HG03045 (cell line): ENCODE measurements at regions not wholly inside any gene's neighbourhood (a gene's known extent, or its start where the extent isn't known, plus 50 kb on each side); places are given as distances from the start of the nearest gene placed in this dataset.

Source experiments
- ATAC-seq: cut with Tn5 transposase; IDR thresholded peaks from one replicate; pipeline ENCODE4 v1.9.1; 2021; ENCODE audit warnings: mild to moderate bottlenecking, moderate library complexity; ENCODE audit not compliant: unreplicated experiment

- ATAC-seq: no peak
Measured at GRCh38 chr14:73783107-73783727, 68.4 kb upstream of the PTGR2 start.

GRCh38 chr14:73782623-73783022, 68.4 kb upstream of the PNMA1 start:
- no peak for ATAC-seq

- ATAC-seq: no peak
Measured at GRCh38 chr14:73780896-73781295, 66.7 kb upstream of the PNMA1 start.

GRCh38 chr14:73780391-73780790, 66.2 kb upstream of the PNMA1 start:
- no peak for ATAC-seq

- ATAC-seq: no peak
Measured at GRCh38 chr14:73778736-73779135, 64.6 kb upstream of the PNMA1 start.

GRCh38 chr14:73777420-73777819, 63.2 kb upstream of the PNMA1 start:
- no peak for ATAC-seq

- no peak for ATAC-seq
Measured at GRCh38 chr14:73776194-73776537, 62.0 kb upstream of the PNMA1 start.

DNA sequence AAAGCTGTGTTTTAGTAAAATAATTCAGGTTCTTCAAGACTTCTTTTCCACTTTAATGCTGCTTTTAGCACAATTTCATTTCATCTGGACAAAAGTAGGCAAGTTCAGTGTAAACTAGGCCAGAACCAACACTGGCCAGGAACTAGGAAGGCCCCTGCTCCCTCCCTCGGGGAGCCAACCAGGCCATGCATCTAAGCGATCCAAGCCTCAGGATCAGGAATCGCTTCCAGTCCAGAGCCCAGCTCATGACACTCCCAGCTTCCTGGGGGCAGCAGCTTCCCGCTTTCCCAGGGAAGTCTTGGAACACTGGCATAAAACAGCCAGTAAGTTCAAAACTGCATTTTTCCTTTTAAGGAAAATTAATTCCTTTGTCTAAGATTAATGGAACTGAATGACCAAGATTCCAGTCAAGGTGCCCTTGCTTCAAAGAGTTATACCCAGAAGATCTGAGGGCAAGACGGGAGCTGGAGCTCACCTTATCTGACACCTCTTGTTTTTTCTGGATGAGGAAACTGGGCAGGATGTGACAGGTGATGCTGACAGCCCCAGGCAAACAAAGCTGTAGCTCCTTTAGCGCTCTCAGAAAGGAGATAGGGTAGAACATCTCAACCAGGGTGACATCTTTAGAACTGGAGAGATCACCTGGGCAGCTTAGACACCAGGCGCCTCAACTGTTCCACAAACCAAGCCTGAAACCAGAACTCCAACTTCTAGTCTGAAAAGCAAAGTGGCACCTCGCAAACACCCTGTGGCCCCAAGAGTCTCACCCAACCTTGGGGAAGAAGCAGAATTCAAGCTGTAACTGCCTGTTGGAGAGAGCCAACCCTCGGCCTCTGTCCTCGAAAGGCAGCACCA, 61.4 kb upstream of the PNMA1 start:
- ATAC-seq: no peak

DNA sequence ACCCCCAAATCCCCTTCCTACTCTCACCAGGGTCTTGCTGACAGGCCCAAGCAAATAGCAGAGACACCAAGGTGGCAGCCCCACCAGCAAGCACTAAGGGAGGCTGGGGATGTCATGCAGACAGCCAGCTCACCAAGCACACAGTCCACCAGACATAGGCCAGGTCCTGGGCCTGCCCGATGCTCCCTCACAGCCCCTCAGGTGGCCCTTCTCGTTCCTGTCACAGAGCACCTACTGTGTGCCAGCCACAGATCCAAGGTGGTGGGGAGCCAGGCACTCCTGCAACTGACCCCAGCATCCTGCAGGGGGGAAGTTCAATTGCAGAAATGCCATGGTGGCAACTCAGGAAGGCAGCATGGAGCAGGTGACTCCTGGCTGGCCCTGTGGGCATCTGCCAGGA, 60.5 kb upstream of the PNMA1 start:
- no peak for ATAC-seq

DNA sequence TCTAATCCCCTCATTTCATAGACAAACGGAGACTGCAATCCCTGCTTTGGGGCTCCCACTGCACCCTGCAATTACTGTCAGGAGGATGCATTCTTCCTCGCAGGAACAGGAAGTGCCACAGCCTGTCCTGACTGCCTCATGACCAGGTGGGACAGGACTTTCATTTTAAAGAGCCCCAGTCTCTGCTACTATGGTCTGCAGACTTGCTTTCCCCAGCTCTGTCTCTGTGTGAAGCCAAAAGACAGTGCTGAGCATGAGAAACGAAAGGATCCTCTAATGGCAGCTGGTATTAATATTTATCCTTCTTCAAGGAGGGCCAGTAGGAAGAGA, 60.0 kb upstream of the PNMA1 start:
- no peak for ATAC-seq

- ATAC-seq: no peak
Measured at GRCh38 chr14:73773441-73774240, 59.5 kb upstream of the PNMA1 start.

DNA sequence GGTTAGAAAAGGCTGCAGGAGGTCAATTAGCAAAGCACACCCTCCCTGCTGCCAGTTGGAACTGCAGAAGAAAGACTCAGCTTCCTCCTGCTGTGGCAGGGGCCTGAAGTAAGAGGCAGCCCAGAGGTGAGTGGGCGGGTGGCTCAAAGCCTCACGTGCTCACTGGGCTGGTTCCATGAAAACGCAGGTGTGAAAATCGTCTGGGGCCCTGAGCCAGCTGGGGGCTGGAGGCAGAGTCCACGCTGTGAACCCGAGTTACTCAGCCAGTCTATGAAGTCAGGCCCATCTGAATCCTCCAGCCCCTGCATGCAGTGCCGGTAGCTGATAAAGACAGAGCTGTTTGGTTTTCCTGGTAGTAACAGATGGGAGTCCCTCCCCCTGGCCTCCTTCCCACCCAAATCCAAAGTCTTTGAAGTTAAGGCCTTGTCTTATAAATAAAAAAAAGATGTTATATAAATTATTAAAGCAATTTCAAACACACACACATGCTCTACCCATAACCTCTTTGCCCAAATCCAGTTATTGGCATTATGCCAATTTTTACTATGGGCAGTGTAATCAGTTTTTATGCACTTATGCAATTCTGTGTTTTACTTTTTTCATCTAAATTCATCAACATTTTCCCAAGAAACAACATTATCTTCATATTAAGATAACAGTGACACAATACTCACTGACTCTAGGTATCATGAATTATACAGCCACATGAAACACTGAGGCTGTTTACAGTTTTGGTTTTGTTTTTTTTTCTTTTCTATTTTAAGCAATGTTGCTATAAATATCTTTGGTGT, 57.9 kb upstream of the PNMA1 start:
- peak; percentile 48 for ATAC-seq

GRCh38 chr14:73770977-73771847, 57.0 kb upstream of the PNMA1 start:
- peak; percentile 34 for ATAC-seq

DNA sequence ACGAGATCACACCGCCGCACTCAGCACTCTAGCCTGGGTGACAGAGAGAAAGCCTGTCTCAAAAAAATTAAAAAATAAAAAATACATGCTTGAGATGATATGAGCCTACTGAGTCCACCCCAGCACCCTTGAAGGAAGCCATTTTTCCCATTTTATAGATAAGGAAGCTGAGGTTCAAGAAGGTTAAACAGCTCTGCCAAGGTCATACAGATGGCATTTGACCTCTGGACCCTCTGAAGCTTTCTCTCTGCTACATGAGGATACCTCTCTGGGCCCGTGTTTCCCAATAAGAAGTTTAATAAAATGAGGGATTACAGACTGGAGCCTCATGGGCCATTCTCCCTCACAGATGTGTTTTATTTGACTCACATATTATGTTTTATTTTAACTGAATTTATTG, 53.9 kb upstream of the PNMA1 start:
- no peak for ATAC-seq

GRCh38 chr14:73764406-73765280, 50.5 kb upstream of the PNMA1 start:
- ATAC-seq: no peak
